Glomerular visceral epithelial cell (primary cell): ENCODE measurements at regions not wholly inside any gene's neighbourhood (a gene's known extent, or its start where the extent isn't known, plus 50 kb on each side); places are given as distances from the start of the nearest gene placed in this dataset.
A peak's percentile ranks its signal among the peaks of the same experiment; 100 is the strongest.
"Not testable (repeated sequence)": the region's sequence is repeated elsewhere in the genome, so short reads cannot be mapped to it uniquely, and the experiment has no call there.

ENCODE experiments used
- DNase-seq: peaks from one replicate; pipeline ENCODE4 v3.0.0-alpha.2; 2016; ENCODE audit errors: extremely low spot score

DNA sequence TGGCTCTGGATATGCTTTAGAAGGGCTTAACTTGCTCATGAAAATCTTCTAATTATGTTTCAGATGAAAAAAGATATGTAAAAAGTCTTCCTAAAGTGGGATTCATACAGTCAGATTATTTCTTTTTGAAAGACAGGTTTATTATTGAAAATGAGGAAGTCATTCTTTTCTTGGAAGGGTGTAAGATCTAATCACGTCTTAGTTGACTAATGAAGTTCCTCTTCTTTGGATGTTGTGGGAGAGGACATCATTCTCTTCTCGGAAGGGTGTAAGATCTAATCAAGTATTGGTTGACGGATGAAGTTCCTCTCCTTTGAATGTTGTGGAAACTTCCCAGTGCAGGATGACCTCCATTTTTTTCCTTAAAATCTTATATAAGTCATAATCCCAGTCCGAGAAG, 74.9 kb downstream of the ALG10 start:
- DNase-seq = no peak

DNA sequence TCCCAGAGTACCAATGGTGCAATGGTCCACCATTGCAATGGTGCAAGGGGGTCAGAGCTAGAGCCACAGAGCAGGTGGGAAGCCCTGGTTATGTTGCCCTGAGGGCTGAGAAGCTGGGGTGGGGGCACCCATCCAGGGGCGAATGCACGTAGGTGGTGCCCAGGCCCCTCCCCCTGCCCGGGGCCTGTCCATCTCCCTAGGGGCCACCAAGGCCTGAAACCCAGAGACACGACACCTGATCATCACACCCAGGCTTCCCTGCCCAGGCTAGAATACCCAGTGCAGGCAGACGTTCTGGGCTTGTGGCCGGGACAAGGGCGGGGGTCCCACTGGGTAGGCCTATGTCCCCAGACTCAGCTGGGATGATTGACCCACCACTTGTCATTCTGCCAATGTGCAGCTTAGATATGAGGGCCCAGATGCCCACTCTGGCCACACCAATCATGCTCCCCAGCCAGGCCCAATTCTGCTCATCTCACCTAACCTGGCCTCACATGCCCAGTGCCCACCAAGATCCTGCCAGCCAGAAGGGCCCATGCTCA, 83.2 kb downstream of the ALG10 start:
- no peak for DNase-seq

DNA sequence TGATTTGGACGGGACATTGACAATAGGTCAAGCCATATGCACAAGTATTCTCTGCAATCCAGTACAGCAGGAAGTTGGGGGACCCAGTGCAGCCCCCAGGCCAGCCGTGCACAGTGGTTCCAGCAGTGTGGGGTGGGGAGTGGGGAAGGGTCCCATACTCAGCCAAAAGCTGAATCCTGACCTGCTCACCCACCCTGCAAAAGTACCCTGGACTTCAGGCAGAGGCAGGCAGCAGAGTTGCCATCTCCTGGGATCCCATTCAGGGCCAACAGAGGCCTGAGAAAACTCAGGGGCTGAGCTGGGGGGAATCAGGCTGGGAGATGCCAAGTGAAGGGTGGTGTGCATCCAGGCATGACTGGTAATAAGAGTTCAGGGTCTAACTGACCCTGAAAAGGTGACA, 83.9 kb downstream of the ALG10 start:
- DNase-seq = no peak

DNA sequence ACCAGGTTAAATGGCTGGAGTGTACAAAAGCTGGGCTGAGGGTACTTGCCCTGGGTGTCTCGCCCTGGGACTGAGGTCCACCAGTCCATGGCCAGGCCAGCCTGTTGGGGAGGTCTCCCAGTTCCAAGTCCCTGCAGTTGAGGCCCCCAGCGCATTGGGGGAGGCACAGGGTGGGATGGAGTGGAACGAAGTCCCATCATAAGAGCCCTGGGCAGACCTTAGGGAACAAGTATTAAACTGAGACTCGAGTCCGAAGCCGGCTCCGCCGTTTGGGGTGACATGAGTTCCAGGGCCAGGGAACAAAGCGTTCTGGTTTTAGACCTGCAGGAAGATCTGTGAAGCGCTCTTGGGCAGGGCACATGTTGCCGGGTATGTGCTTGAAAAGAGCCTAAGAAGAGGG, 84.7 kb downstream of the ALG10 start:
- no peak for DNase-seq

- no peak for DNase-seq
Measured at GRCh38 chr12:34107781-34108404, 85.6 kb downstream of the ALG10 start.

- no peak for DNase-seq
Measured at GRCh38 chr12:34108405-34108803, 86.1 kb downstream of the ALG10 start.

DNA sequence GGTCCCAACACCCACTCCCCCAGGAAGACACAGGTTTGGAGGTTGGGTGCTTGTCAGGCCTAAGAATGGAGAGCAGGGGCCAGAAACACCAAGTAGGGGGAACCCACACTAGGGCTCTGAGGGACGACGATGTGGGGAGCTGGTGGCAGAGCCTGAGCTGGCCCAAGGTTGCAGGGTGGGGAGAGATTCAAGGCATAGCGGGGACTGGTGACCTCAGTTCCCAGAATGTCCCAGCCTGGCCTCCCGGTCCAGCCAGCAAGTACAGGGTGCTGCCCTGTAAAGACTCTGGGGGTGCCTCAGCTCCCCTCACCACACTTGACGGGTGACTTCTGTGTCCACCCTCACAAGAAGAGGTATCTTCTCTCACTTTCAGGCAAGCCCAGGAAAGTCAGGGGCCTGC, 86.7 kb downstream of the ALG10 start:
- DNase-seq = no peak

GRCh38 chr12:34109390-34109789, 87.1 kb downstream of the ALG10 start:
- no peak for DNase-seq

GRCh38 chr12:34109909-34110531, 87.7 kb downstream of the ALG10 start:
- not testable (repeated sequence) for DNase-seq

DNA sequence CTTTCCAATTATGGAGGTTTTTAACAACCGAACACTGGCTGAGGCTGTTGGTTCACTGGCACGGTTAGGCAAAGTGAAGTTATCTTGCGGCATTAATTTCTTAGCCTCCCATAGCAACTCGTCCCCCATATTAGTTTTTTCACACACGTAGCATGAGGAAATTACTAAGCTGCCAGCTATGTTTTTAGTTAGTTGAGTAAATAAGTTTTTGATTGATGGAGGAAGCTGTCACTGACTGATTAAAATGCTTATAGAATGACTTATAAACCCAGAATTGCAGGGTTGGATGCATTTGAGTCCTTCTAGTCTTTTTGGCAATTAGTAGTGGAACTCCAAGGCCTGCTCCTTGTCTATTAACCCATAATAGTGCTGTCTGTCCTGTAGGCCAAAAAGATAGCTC, 97.1 kb downstream of the ALG10 start:
- DNase-seq = no peak

- no peak for DNase-seq
Measured at GRCh38 chr12:34121360-34121759, 99.1 kb downstream of the ALG10 start.

DNA sequence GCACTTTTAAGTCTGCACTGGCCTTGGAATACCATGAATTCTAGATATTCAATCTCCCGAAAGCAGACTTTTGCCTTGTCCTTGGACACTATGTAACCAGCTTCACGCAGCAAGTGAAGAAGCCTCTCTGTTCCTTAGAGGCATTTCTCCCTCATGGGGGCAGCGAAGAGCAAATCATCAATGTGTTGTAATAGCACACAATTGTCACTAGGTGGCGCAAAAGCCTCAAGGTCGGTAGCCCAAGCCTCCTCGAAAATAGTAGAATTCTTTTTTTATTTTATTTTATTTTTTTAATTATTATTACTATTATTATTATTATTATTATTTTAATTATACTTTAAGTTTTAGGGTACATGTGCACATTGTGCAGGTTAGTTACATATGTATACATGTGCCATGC, 100.8 kb downstream of the ALG10 start:
- DNase-seq = peak; percentile 53

GRCh38 chr12:34124608-34125007, 102.3 kb downstream of the ALG10 start:
- no peak for DNase-seq

DNA sequence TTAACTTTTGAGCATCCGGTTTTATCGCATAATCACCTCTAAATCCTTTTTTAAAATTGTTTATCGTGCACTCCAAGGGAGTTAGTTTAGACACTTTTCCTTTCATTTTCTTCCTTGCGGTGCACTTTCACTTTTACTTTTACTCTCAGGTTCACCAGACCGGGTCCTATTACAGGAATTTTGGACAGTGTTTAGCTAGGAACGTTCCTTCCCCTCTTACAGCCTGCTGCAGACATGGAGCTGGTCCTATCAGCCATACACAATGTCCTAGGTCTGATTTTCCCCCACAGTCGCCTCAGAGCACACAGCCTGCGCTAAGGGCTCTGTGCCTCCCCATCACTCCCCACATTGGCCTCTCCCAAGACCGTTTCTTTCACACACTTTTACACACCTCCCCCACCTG, 103.9 kb downstream of the ALG10 start:
- no peak for DNase-seq

DNA sequence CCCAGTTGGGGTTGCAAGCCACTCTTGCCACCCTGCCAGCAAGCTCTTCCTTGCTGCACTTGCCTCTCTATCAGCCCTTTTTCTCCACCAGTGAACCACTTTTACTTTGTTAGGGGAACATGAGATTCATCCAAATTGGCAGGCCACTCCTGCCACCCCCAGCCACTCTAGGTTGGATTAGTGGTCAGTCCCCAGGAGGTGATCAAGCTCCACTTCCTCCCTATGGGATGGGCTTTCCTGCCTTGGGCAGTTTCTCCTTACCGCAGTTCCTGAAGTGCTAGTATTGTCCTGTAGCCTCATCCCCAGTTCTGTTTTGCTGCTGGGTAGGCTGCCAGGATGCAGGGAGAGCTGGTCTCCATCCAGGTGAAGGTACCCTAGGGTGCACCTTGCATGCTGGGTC, 104.5 kb downstream of the ALG10 start:
- no peak for DNase-seq

- not testable (repeated sequence) for DNase-seq
Measured at GRCh38 chr12:34127379-34127778, 105.1 kb downstream of the ALG10 start.

- DNase-seq = no peak
Measured at GRCh38 chr12:34142430-34142829, 120.1 kb downstream of the ALG10 start.

- DNase-seq = no peak
Measured at GRCh38 chr12:34151019-34151418, 128.7 kb downstream of the ALG10 start.

- no peak for DNase-seq
Measured at GRCh38 chr12:34163443-34163842, 141.1 kb downstream of the ALG10 start.

DNA sequence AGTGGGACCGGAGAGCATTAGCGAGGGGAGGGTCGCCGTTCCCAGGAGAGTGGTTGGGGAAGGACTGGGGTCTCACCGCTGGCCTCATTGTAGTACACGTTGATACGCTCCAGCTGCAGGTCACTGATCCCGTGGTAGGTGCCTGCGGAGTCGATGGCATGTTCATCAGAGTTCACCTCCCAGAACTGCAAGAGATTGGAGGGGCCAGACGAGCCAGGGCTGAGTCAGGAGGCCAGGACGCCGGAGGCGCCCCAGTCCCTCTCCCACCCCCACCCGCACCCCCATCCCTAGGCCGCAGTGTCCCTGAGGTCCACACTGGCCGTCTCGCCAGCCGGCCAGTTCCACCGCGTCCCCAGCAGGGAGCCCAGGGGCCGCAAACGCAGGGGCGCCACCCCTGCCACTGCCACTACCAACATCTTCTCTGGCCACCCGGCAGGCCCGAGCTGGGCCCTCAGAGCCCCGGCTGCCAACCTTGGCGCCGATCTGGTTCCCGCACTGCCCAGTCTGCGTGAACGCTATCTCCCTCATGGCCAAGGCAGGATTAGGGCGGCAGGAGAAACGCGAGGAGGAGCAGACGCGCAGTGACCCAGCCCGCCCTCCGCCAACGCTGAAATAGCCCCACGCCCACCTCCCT, 144.2 kb downstream of the ALG10 start:
- no peak for DNase-seq

GRCh38 chr12:34168507-34168906, 146.2 kb downstream of the ALG10 start:
- not testable (repeated sequence) for DNase-seq

- no peak for DNase-seq
Measured at GRCh38 chr12:34186492-34186891, 164.2 kb downstream of the ALG10 start.

DNA sequence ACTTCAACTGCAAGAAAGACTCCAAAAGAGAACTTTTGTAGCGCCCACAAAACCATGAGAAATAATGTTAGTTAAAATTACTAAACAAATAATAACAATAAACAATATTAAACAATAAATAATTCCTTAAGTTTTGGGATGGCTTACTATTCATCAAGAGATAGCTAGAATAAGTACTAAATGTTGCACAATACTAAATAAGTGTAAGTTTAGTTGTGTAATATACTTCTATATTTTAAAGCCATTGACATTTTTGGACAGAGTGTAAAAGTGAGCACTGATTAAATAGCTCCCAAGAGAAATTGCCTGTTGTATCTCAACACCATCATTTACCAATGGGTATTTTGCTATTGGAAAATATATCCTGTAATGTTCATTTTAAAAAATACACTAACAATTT, 166.7 kb downstream of the ALG10 start:
- DNase-seq = no peak
